Ovary (tissue), 7 donors: ENCODE measurements at regions not wholly inside any gene's neighbourhood (a gene's known extent, or its start where the extent isn't known, plus 50 kb on each side); places are given as distances from the start of the nearest gene placed in this dataset.
"Not testable (repeated sequence)": the region's sequence is repeated elsewhere in the genome, so short reads cannot be mapped to it uniquely, and the experiment has no call there.

Experiments
- DNase-seq, 5 donors: peaks; one replicate each; pipeline ENCODE4 v3.0.0-alpha.2; 2019 to 2020
- H3K27ac ChIP-seq, 2 donors: fragments of 200-600 bp; one replicate each; pipeline versions ENCODE4 v1.5.1 to v1.8.0; 2019 to 2022
- H3K27me3 ChIP-seq: fragments of 200-600 bp; one replicate; pipeline ENCODE4 v1.8.0; 2022
- H3K36me3 ChIP-seq: fragments of 200-600 bp; sonication (generic); one replicate; pipeline ENCODE4 v1.5.1; 2019
- H3K4me1 ChIP-seq: one replicate; pipeline ENCODE4 v1.8.1; 2013; ENCODE audit warnings: mild to moderate bottlenecking, moderate library complexity; ENCODE audit not compliant: insufficient read depth
- H3K4me3 ChIP-seq: fragments of 200-600 bp; sonication (generic); one replicate; pipeline ENCODE4 v1.5.1; 2017
- H3K9me3 ChIP-seq, 2 donors: fragments of 200-600 bp in 1 of 2; sonication (generic) in 1 of 2; one replicate each; pipeline versions ENCODE4 v1.5.1 to v1.8.1; 2013 to 2019; ENCODE audit warnings: mild to moderate bottlenecking in 1 of 2, moderate library complexity in 1 of 2
- CTCF ChIP-seq, 3 donors: fragments of 450-650 bp in 2 of 3; fragments of 200-600 bp in 1 of 3; IDR thresholded peaks; one replicate each; pipeline versions ENCODE4 v1.5.1 to v1.8.0; 2016 to 2022; ENCODE audit warnings: antibody characterized with exemption in 3 of 3, mild to moderate bottlenecking in 1 of 3
- EP300 ChIP-seq: sonication (generic); formaldehyde crosslinking; IDR thresholded peaks from one replicate; pipeline ENCODE4 v1.6.1; 2017; ENCODE audit warnings: antibody characterized with exemption
- POLR2A ChIP-seq: fragments of 450-650 bp; IDR thresholded peaks from one replicate; pipeline ENCODE4 v1.6.1; 2017; ENCODE audit warnings: antibody characterized with exemption, mild to moderate bottlenecking, moderate library complexity
- WGBS, 3 donors: extraction: QIAGEN DNeasy Blood & Tissue Kit in 1 of 3; methylation state at CpG; one replicate each; pipeline versions ENCODE4 v1.1.5 to v1.1.7; 2013 to 2017; 5-methylcytosine and 5-hydroxymethylcytosine counted together
- intact Hi-C, 4 donors: fragments of 100-400 bp; cut with DNase I; formaldehyde crosslinking; loops; one replicate each; pipeline versions ENCODE4 v1.11.0 to v1.15.1; 2022 to 2023
- donor health status: DM: no; HTN: no; CAD: no; lungs with moderate emphysema.
- donor health status: DM: no; HTN: no; CAD: no.
- donor health status: Bipolar disorder and iron deficiency.
- donor health status: DM: no; HTN: no; CAD: no.
- donor health status: DM: yes; HTN: yes; CAD: no.

GRCh38 chr5:124828731-124829234, 82.3 kb upstream of the ZNF608 start:
- H3K27ac ChIP-seq, result no peak overlapping the region
- H3K9me3 ChIP-seq, result no peaks in the 10 kb centered on the region
- TF ChIP-seq EP300 (no peak), CTCF (IDR thresholded peaks at IDR 0.05) (no peak), POLR2A (no peak)
- intact Hi-C loops, result no loop called here
- H3K27me3 ChIP-seq, result no peaks in the 10 kb centered on the region
- H3K4me3 ChIP-seq, result no peak overlapping the region
- no peaks in the 10 kb centered on the region for H3K4me1 ChIP-seq
- WGBS, 3 donors, result 92 to 95% (median 94%) methylated on average over 2 of the region's 2 CpGs
- H3K36me3 ChIP-seq, result no peaks in the 10 kb centered on the region
- no peak for DNase-seq

GRCh38 chr5:124831687-124832240, 85.3 kb upstream of the ZNF608 start:
- TF ChIP-seq EP300 (no peak), POLR2A (no peak), CTCF (IDR thresholded peaks at IDR 0.05) (no peak)
- no peaks in the 10 kb centered on the region for H3K27me3 ChIP-seq
- no peak for DNase-seq
- H3K36me3 ChIP-seq, result no peaks in the 10 kb centered on the region
- intact Hi-C loops, result no loop called here
- no peak overlapping the region for H3K27ac ChIP-seq
- H3K4me3 ChIP-seq, result no peak overlapping the region
- H3K9me3 ChIP-seq, result no peaks in the 10 kb centered on the region
- H3K4me1 ChIP-seq, result no peaks in the 10 kb centered on the region

DNA sequence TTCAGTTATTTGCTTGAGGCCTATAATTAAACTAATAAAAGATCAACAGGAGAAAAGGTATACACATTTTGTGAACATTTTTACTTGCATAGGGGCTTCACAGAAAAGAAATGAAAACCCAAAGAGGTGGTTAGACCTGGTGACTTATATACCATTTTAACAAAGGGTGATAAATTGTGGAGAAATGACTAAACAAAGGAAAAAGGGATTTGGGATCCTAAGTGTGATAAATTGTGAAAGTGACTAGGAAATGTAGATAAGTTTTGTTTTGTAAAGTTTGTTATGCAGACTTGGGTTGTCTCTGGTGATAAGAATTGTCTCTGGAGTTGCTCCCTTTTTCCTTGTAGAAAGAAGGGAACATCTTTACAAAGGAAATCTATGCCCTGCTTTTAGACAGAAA, 86.1 kb upstream of the ZNF608 start:
- no peaks in the 10 kb centered on the region for H3K27me3 ChIP-seq
- H3K4me1 ChIP-seq, result no peaks in the 10 kb centered on the region
- intact Hi-C loops, result no loop called here
- DNase-seq, result no peak
- TF ChIP-seq EP300 (no peak), CTCF (IDR thresholded peaks at IDR 0.05) (no peak), POLR2A (no peak)
- no peaks in the 10 kb centered on the region for H3K36me3 ChIP-seq
- H3K9me3 ChIP-seq, result no peaks in the 10 kb centered on the region
- no peak overlapping the region for H3K4me3 ChIP-seq
- no peak overlapping the region for H3K27ac ChIP-seq

GRCh38 chr5:124836314-124836713, 89.9 kb upstream of the ZNF608 start:
- H3K4me1 ChIP-seq, H3K9me3 ChIP-seq, H3K36me3 ChIP-seq, H3K27ac ChIP-seq, DNase-seq, H3K27me3 ChIP-seq, H3K4me3 ChIP-seq, intact Hi-C loops: not testable (repeated sequence)
- 91 to 96% (median 93%) methylated on average over 2 of the region's 2 CpGs for WGBS, 3 donors

DNA sequence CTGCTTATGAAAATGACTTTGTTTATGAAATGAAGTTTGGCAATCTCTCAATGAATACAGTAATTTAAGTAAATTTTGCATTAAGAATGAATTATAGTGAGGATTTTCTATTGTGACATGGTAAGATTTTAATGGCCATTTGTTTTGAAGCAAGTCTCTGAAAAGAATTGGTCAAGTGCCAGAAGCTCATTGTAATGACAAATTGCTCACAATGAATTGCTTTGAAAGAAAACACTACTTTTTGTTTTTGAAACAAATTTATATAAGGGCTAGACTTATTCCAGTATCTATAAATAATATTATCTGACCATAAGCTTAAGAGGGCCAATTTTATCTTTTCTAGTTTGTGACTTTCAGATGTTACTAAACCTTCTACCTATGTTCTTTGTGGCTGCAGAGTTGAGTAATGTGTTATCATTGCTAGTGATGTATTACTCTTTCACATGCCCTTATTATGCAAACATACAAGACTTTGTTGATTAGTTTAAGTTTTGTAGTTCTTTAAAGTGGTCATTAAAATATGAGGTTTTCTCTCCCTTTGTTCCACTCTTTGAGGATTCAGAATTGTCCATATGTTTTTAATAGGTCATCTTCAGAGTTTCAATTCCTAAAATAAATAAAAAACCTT, 93.0 kb upstream of the ZNF608 start:
- no peak for DNase-seq
- intact Hi-C loops, result no loop called here
- Histone ChIP-seq H3K36me3 (no peaks in the 10 kb centered on the region), H3K9me3 (no peaks in the 10 kb centered on the region), H3K27ac (no peak overlapping the region), H3K4me3 (no peak overlapping the region), H3K27me3 (no peaks in the 10 kb centered on the region), H3K4me1 (no peaks in the 10 kb centered on the region)
- TF ChIP-seq CTCF (IDR thresholded peaks at IDR 0.05), result no peak
- no peak for TF ChIP-seq POLR2A
- TF ChIP-seq EP300, result no peak
